ENCODE measurements at regions not wholly inside any gene's neighbourhood (a gene's known extent, or its start where the extent isn't known, plus 50 kb on each side); places are given as distances from the start of the nearest gene placed in this dataset.

GRCh38 chr3:96233679-96234078 is 580.7 kb upstream of the EPHA6 start:
- Histone ChIP-seq H3K4me1 (ENCODE audit: control insufficient read depth, insufficient read depth, low read length) (no peaks in the 10 kb centered on the region), H3K36me3 (ENCODE audit: control insufficient read depth, insufficient read depth, low read length) (no peaks in the 10 kb centered on the region), H3K9me3 (ENCODE audit: control insufficient read depth, insufficient read depth, low read depth, low read length) (0 out of 2 replicates have a peak, but pooled peaks cover 3% of the 10 kb centered on the region), H3K27me3 (ENCODE audit: control insufficient read depth, insufficient read depth, low read length) (no peaks in the 10 kb centered on the region), H3K4me3 (ENCODE audit: low read depth in 2 of 2, low read length in 2 of 2) (no peak overlapping the region), H3K27ac (ENCODE audit: low read length) (no peak overlapping the region)
- CTCF ChIA-PET, result no interaction called here
- intact Hi-C loops (cut with micrococcal nuclease; ENCODE audit: unreplicated experiment), result no loop called here
- POLR2A ChIA-PET, result no interaction called here
- no peak for ATAC-seq
- TF ChIP-seq TCF7L2 (IDR thresholded peaks at IDR 0.05; ENCODE audit: low read depth, low read length) (no peak), POLR2AphosphoS5 (IDR thresholded peaks at IDR 0.05; ENCODE audit: low read depth, low read length) (no peak), CTCF (IDR thresholded peaks at IDR 0.05) (no peak), REST (IDR thresholded peaks at IDR 0.05; ENCODE audit: insufficient read depth in 1 of 2, low read depth in 2 of 2, low read length in 1 of 2) (no peak), SIN3A (IDR thresholded peaks at IDR 0.05; ENCODE audit: borderline replicate concordance, insufficient read depth, low read depth, low read length) (no peak)
- no TSS peak for BruUV-seq (replicated peaks)
- in situ Hi-C loops (cut with HindIII; ENCODE audit: low pct_unique_long_range_greater_than_20kb, low sequenced_read_pairs), result no loop called here
- DNase-seq (ENCODE audit: low read depth, low spot score), result no peak

- ChIA-PET CTCF (no interaction called here), POLR2A (no interaction called here)
- Histone ChIP-seq H3K36me3 (ENCODE audit: control insufficient read depth, insufficient read depth, low read length) (no peaks in the 10 kb centered on the region), H3K4me1 (ENCODE audit: control insufficient read depth, insufficient read depth, low read length) (no peaks in the 10 kb centered on the region), H3K27me3 (ENCODE audit: control insufficient read depth, insufficient read depth, low read length) (no peaks in the 10 kb centered on the region), H3K4me3 (ENCODE audit: low read depth in 2 of 2, low read length in 2 of 2) (no peak overlapping the region), H3K27ac (ENCODE audit: low read length) (no peak overlapping the region), H3K9me3 (ENCODE audit: control insufficient read depth, insufficient read depth, low read depth, low read length) (0 out of 2 replicates have a peak, but pooled peaks cover 3% of the 10 kb centered on the region)
- TF ChIP-seq TCF7L2 (IDR thresholded peaks at IDR 0.05; ENCODE audit: low read depth, low read length) (no peak), POLR2AphosphoS5 (IDR thresholded peaks at IDR 0.05; ENCODE audit: low read depth, low read length) (no peak), CTCF (IDR thresholded peaks at IDR 0.05) (no peak)
- in situ Hi-C loops (cut with HindIII; ENCODE audit: low pct_unique_long_range_greater_than_20kb, low sequenced_read_pairs), result no loop called here
- BruUV-seq (replicated peaks), result no TSS peak
- ATAC-seq (no peak), DNase-seq (ENCODE audit: low read depth, low spot score) (no peak)
- intact Hi-C loops (cut with micrococcal nuclease; ENCODE audit: unreplicated experiment), result no loop called here
These were observed 577.9 kb upstream of the EPHA6 start for GRCh38 chr3:96236522-96236921.

GRCh38 chr3:96259299-96259698 is 555.1 kb upstream of the EPHA6 start:
- intact Hi-C loops (cut with micrococcal nuclease; ENCODE audit: unreplicated experiment), result no loop called here
- no TSS peak for BruUV-seq (replicated peaks)
- Histone ChIP-seq H3K4me1 (ENCODE audit: control insufficient read depth, insufficient read depth, low read length) (no peaks in the 10 kb centered on the region), H3K9me3 (ENCODE audit: control insufficient read depth, insufficient read depth, low read depth, low read length) (no peaks in the 10 kb centered on the region), H3K27ac (ENCODE audit: low read length) (no peak overlapping the region), H3K27me3 (ENCODE audit: control insufficient read depth, insufficient read depth, low read length) (no peaks in the 10 kb centered on the region), H3K36me3 (ENCODE audit: control insufficient read depth, insufficient read depth, low read length) (no peaks in the 10 kb centered on the region), H3K4me3 (ENCODE audit: low read depth in 2 of 2, low read length in 2 of 2) (no peak overlapping the region)
- DNase-seq (ENCODE audit: low read depth, low spot score), result no peak
- ATAC-seq, result no peak
- TF ChIP-seq REST (IDR thresholded peaks at IDR 0.05; ENCODE audit: insufficient read depth in 1 of 2, low read depth in 2 of 2, low read length in 1 of 2) (no peak), SIN3A (IDR thresholded peaks at IDR 0.05; ENCODE audit: borderline replicate concordance, insufficient read depth, low read depth, low read length) (no peak), TCF7L2 (IDR thresholded peaks at IDR 0.05; ENCODE audit: low read depth, low read length) (no peak), POLR2AphosphoS5 (IDR thresholded peaks at IDR 0.05; ENCODE audit: low read depth, low read length) (no peak), CTCF (IDR thresholded peaks at IDR 0.05) (no peak)
- POLR2A ChIA-PET, result no interaction called here
- in situ Hi-C loops (cut with HindIII; ENCODE audit: low pct_unique_long_range_greater_than_20kb, low sequenced_read_pairs), result no loop called here
- CTCF ChIA-PET, result no interaction called here
